HepG2 (cell line): ENCODE measurements at regions not wholly inside any gene's neighbourhood (a gene's known extent, or its start where the extent isn't known, plus 50 kb on each side); places are given as distances from the start of the nearest gene placed in this dataset.
A peak's percentile ranks its signal among the peaks of the same experiment; 100 is the strongest.

ENCODE experiments used
- ATAC-seq: fragments of 200-7000 bp; cut with Tn5 transposase; 3 replicates; pipeline ENCODE4 v1.9.1; 2020; ENCODE audit warnings: mild to moderate bottlenecking, moderate library complexity
- BruUV-seq: library from RNA; stranded (reverse); fragments of 400-500 nt; replicated peaks from 2 replicates; lab custom pipeline; 2021; lab: Mats Ljungman, UMichigan
- CTCF ChIA-PET: fragments of 300-600 bp; formaldehyde crosslinking; extraction: SDS; loops from one replicate; lab custom pipeline; 2021; ENCODE audit warnings: low total read pairs, inconsistent platforms, low intra/inter-chr PET ratio; lab: Yijun Ruan, JAX
- POLR2A ChIA-PET: fragments of 350-600 bp; sonication (Branson Sonifier 250); formaldehyde crosslinking; loops from one replicate; lab custom pipeline; 2020; ENCODE audit warnings: antibody characterized with exemption, inconsistent platforms; lab: Yijun Ruan, JAX
- DNase-seq: peaks from one replicate; pipeline ENCODE4 v3.0.0-alpha.2; 2015; ENCODE audit warnings: low spot score
- FAIRE-seq: peaks from 3 replicates; lab custom pipeline; 2011; peaks lifted over from hg19 to GRCh38; lab: Jason Lieb, UNC
- H2AFZ ChIP-seq: one replicate; pipeline ENCODE4 v1.6.1; 2011; ENCODE audit warnings: low read length, inconsistent platforms
- H3K27ac ChIP-seq: fragments of 300-600 bp; 3 replicates; pipeline ENCODE4 v1.8.0; 2011; ENCODE audit warnings: mixed run types, mild to moderate bottlenecking, mixed read lengths, low read length, inconsistent platforms; ENCODE audit not compliant: insufficient read depth; ENCODE audit errors: extremely low read length
- H3K27me3 ChIP-seq, 2 experiments: fragments of 200-600 bp in 1 of 2; 2 replicates in 1 of 2; 3 replicates in 1 of 2; pipeline versions ENCODE4 v1.6.0 to v1.8.0; 2011; ENCODE audit warnings: low read length in 2 of 2, mild to moderate bottlenecking in 2 of 2, moderate library complexity in 2 of 2, inconsistent platforms in 1 of 2; ENCODE audit not compliant: insufficient read depth in 2 of 2, control insufficient read depth in 1 of 2
- H3K36me3 ChIP-seq, 2 experiments: fragments of 200-600 bp in 1 of 2; replicated peaks in 1 of 2; 2 replicates in 1 of 2; 3 replicates in 1 of 2; pipeline versions ENCODE4 v1.5.1 to v1.8.0; 2011; ENCODE audit warnings: low read length in 2 of 2, inconsistent platforms in 1 of 2; ENCODE audit not compliant: insufficient read depth in 2 of 2, control insufficient read depth in 1 of 2
- H3K4me1 ChIP-seq: 2 replicates; pipeline ENCODE4 v1.5.1; 2012; ENCODE audit warnings: low read length, inconsistent platforms; ENCODE audit not compliant: insufficient read depth
- H3K4me2 ChIP-seq: 2 replicates; pipeline ENCODE4 v1.6.0; 2011; ENCODE audit warnings: low read depth, low read length, inconsistent platforms
- H3K4me3 ChIP-seq, 3 experiments: fragments of 200-600 bp in 1 of 3; sonication (generic), shearing (Covaris generic) in 1 of 3; replicated peaks in 1 of 3; 2 replicates each; pipeline ENCODE4 v1.5.1; 2011 to 2016; ENCODE audit warnings: low read length in 3 of 3, inconsistent platforms in 2 of 3, low read depth in 2 of 3, mild to moderate bottlenecking in 2 of 3, control low read depth in 1 of 3, mixed read lengths in 1 of 3; ENCODE audit not compliant: insufficient read depth in 1 of 3
- H3K79me2 ChIP-seq: one replicate; pipeline ENCODE4 v1.6.1; 2011; ENCODE audit warnings: low read length, inconsistent platforms; ENCODE audit not compliant: insufficient read depth
- H3K9ac ChIP-seq: 2 replicates; pipeline ENCODE4 v1.6.0; 2011; ENCODE audit warnings: mild to moderate bottlenecking, low read depth, low read length, inconsistent platforms; ENCODE audit not compliant: insufficient read depth
- H3K9me3 ChIP-seq: 2 replicates; pipeline ENCODE4 v1.5.1; 2012; ENCODE audit warnings: mild to moderate bottlenecking, low read length
- H4K20me1 ChIP-seq: 2 replicates; pipeline ENCODE4 v1.6.0; 2011; ENCODE audit warnings: inconsistent platforms, mild to moderate bottlenecking, low read length, moderate library complexity; ENCODE audit not compliant: insufficient read depth
- ELF1 ChIP-seq: sonication (generic); formaldehyde crosslinking; IDR thresholded peaks from 2 replicates; pipeline ENCODE4 v1.4.0; 2020; ENCODE audit warnings: missing genetic modification reagents
- HMG20A ChIP-seq: IDR thresholded peaks from 2 replicates; pipeline ENCODE4 v1.6.1; 2016; ENCODE audit warnings: borderline replicate concordance
- IRX3 ChIP-seq: sonication (generic); formaldehyde crosslinking; IDR thresholded peaks from 2 replicates; pipeline ENCODE4 v1.8.1; 2023; ENCODE audit warnings: mild to moderate bottlenecking, low read depth, missing genetic modification reagents, borderline replicate concordance
- PHF21A ChIP-seq: sonication (generic); formaldehyde crosslinking; IDR thresholded peaks from 2 replicates; pipeline ENCODE4 v1.5.0; 2020; ENCODE audit warnings: mild to moderate bottlenecking, missing genetic modification reagents
- POLR2AphosphoS2 ChIP-seq: IDR thresholded peaks from 2 replicates; pipeline ENCODE4 v1.6.1; 2011; ENCODE audit warnings: low read depth, low read length, improper control_type of control experiment
- SIN3B ChIP-seq: fragments of 150-350 bp; IDR thresholded peaks from 2 replicates; pipeline ENCODE4 v1.6.1; 2014; ENCODE audit warnings: low read length
- SMC3 ChIP-seq: IDR thresholded peaks from 2 replicates; pipeline ENCODE4 v1.6.1; 2011; ENCODE audit warnings: low read length, improper control_type of control experiment
- ZNF317 ChIP-seq: sonication (generic); formaldehyde crosslinking; IDR thresholded peaks from 2 replicates; pipeline ENCODE4 v1.5.0; 2020; ENCODE audit warnings: mild to moderate bottlenecking, missing genetic modification reagents
- ZNF326 ChIP-seq: sonication (generic); formaldehyde crosslinking; IDR thresholded peaks from 2 replicates; pipeline ENCODE4 v1.4.0; 2020; ENCODE audit warnings: missing genetic modification reagents, borderline replicate concordance
- ZNF577 ChIP-seq: sonication (generic); formaldehyde crosslinking; IDR thresholded peaks from 2 replicates; pipeline ENCODE4 v1.4.0; 2020; ENCODE audit warnings: mild to moderate bottlenecking, low read depth, missing genetic modification reagents, borderline replicate concordance
- WGBS: methylation state at CpG from one replicate; pipeline ENCODE4 v1.1.6; 2017; ENCODE audit warnings: low lambda C conversion rate; 5-methylcytosine and 5-hydroxymethylcytosine counted together
- in situ Hi-C: cut with HindIII; loops from 2 replicates; pipeline ENCODE4 v1.10.0; 2017; ENCODE audit warnings: low pct_unique_long_range_greater_than_20kb; ENCODE audit not compliant: extremely low pct_ligation_motif_present
- intact Hi-C: fragments of 100-400 bp; cut with micrococcal nuclease; formaldehyde crosslinking; loops from one replicate; pipeline ENCODE4 v1.10.0; 2022; ENCODE audit not compliant: unreplicated experiment

DNA sequence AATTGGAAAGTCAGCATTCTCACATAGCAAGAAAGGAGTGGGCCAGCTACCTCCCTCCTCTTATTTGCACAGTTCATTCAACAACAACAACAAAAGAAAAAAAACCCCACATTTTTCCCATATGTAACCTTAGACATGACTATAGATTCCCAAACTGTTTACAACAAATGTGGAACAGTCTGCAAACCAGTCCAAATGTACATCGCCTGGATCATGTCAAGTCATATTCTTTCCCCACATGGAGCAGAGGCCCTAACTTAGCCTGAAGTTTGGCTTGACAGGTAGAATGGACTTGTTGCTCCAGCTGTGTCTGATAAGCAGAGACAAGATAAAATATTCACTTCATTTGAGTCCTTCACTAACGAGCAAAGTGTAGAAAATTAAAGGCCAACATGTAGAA is 81.7 kb upstream of the COL24A1 start (continued):
- TF ChIP-seq ZNF326 (CRISPR knock-in tag), result no peak
- no peak for TF ChIP-seq SIN3B

DNA sequence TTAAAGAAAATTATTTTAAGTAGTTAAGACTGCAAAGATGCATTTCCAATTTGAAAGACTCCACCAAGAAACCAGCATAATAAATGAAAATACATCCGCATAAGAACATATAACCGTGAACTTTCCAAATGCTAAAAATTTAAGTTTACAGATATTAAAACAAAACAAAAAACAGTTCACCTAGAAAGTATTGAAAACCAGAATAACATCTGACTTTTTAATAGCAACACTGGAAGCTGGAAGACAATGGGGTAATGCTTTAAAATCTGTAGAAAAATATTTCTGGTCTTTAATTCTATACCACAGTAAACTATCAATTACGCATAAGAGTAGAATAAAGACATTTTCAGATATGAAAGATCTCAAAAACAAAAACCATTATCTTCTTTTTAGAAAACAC is 79.3 kb upstream of the COL24A1 start:
- no peak overlapping the region for H3K4me2 ChIP-seq
- H3K9me3 ChIP-seq, result no peaks in the 10 kb centered on the region
- H3K4me3 ChIP-seq, result no peak overlapping the region
- DNase-seq (no peak), FAIRE-seq (no peak)
- H3K9ac ChIP-seq, result no peak overlapping the region
- H3K79me2 ChIP-seq, result no peaks in the 10 kb centered on the region
- POLR2A ChIA-PET, result no interaction called here
- intact Hi-C loops, result no loop called here
- BruUV-seq, result no TSS peak
- H4K20me1 ChIP-seq, result no peaks in the 10 kb centered on the region
- TF ChIP-seq ZNF577 (CRISPR knock-in tag) (no peak), ELF1 (no peak), ZNF317 (CRISPR knock-in tag) (0 out of 2 replicates have a peak, but pooled peaks have one; percentile 30)
- TF ChIP-seq, all 625 proteins: peak for 1
- Histone ChIP-seq H3K27me3 (no peaks in the 10 kb centered on the region), H2AFZ (no peak overlapping the region), H3K36me3 (no peaks in the 10 kb centered on the region), H3K27ac (no peak overlapping the region), H3K4me1 (no peaks in the 10 kb centered on the region)
- CTCF ChIA-PET, result no interaction called here
- WGBS, result 65% methylated on average over 3 of the region's 3 CpGs
- in situ Hi-C loops, result no loop called here
- no peak for ATAC-seq

DNA sequence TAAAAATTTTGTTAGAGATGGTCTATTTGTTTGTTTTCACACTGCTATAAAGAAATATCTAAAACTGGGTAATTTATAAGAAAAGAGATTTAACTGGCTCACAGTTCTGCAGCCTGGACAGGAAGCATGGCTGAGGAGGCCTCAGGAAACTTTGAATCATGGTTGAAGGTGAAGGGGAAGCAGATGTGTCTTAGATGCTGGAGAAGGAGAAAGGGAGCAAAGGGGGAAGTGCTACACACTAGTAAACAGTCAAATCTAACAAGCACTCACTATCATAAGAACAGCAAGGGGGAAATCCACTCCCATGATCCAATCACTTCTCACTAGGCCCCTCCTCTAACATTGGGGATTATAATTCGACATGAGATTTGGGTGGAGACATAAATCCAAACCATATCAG is 76.8 kb upstream of the COL24A1 start:
- Histone ChIP-seq H3K4me2 (no peak overlapping the region), H2AFZ (no peak overlapping the region), H3K27me3 (no peaks in the 10 kb centered on the region), H4K20me1 (no peaks in the 10 kb centered on the region), H3K4me3 (no peak overlapping the region), H3K36me3 (no peaks in the 10 kb centered on the region), H3K9ac (no peak overlapping the region), H3K27ac (no peak overlapping the region), H3K9me3 (no peaks in the 10 kb centered on the region), H3K4me1 (no peaks in the 10 kb centered on the region), H3K79me2 (no peaks in the 10 kb centered on the region)
- ChIA-PET CTCF (no interaction called here), POLR2A (no interaction called here)
- FAIRE-seq (no peak), ATAC-seq (no peak), DNase-seq (no peak)
- intact Hi-C loops (no loop called here), in situ Hi-C loops (no loop called here)
- TF ChIP-seq IRX3 (CRISPR knock-in tag) (no peak), ELF1 (no peak), HMG20A (CRISPR knock-in tag) (no peak), PHF21A (CRISPR knock-in tag) (no peak), POLR2AphosphoS2 (no peak), SMC3 (no peak)
- WGBS, result no CpG with 5 or more reads among the region's 1 CpG
- BruUV-seq, result no TSS peak
